ENCODE measurements at regions not wholly inside any gene's neighbourhood (a gene's known extent, or its start where the extent isn't known, plus 50 kb on each side); places are given as distances from the start of the nearest gene placed in this dataset.
A peak's percentile ranks its signal among the peaks of the same experiment; 100 is the strongest.
"Not testable (repeated sequence)": the region's sequence is repeated elsewhere in the genome, so short reads cannot be mapped to it uniquely, and the experiment has no call there.

GRCh38 chr19:41495589-41495988 is 52.6 kb downstream of the ERICH4 start:
- Mint-ChIP-seq H3K4me3 (no peak overlapping the region), H3K27me3 (peaks cover 14% of the 10 kb centered on the region), H3K27ac (no peak overlapping the region), H3K36me3 (no peaks in the 10 kb centered on the region), H3K9me3 (no peaks in the 10 kb centered on the region), H3K4me1 (ENCODE audit: low read depth) (no peaks in the 10 kb centered on the region)
- no peak for DNase-seq
- POLR2A ChIA-PET, result no interaction called here
- intact Hi-C loops (cut with micrococcal nuclease), result no loop called here
- CTCF ChIA-PET, result no interaction called here

DNA sequence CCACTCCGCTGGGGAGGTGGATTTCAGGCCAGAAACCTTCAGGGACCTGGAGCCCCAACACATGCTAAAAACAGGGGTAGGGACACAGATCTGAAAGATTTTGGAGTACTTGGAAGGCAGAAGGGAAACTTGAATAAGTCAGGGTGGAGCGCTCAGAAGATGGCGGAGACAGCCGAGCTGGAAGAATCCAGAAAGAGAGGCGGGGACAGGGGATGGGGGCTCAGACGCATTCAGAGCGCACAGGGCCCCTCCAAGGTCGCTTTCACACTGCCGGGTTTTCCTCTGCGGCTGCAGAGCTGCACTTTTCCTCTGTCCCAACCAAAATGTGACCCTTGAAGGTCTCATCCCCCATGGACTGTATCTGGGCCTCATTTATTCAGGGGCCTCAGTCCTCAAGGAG is 56.9 kb downstream of the ERICH4 start:
- ChIA-PET CTCF (no interaction called here), POLR2A (no interaction called here)
- Mint-ChIP-seq H3K4me3 (no peak overlapping the region), H3K9me3 (no peaks in the 10 kb centered on the region), H3K36me3 (no peaks in the 10 kb centered on the region), H3K27me3 (peaks cover 30% of the 10 kb centered on the region), H3K27ac (no peak overlapping the region), H3K4me1 (ENCODE audit: low read depth) (no peaks in the 10 kb centered on the region)
- intact Hi-C loops (cut with micrococcal nuclease), result no loop called here
- DNase-seq, result no peak

DNA sequence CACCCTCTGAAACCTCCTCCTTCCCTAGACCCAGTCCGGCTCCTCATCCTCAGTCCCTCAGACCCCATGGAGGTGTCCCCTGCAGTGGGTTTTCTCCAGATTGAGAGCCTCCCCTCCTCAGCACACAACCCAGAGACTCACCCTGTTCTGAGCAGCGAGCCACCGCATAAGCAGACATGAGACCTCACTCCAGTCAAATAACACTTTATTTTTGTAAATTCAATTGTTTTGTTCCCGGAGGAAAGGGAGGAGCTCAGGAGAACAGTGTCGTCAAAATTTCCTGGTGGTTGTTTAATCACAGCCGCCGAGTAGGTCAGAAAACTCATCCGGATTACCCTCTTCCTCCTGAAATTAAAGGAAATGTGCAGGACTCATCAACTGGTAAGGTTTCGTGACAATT is 57.5 kb downstream of the ERICH4 start:
- intact Hi-C loops (cut with micrococcal nuclease), result no loop called here
- Mint-ChIP-seq H3K27me3 (peaks cover 34% of the 10 kb centered on the region), H3K36me3 (no peaks in the 10 kb centered on the region), H3K27ac (no peak overlapping the region), H3K9me3 (no peaks in the 10 kb centered on the region), H3K4me1 (ENCODE audit: low read depth) (no peaks in the 10 kb centered on the region), H3K4me3 (no peak overlapping the region)
- ChIA-PET CTCF (no interaction called here), POLR2A (no interaction called here)
- no peak for DNase-seq

GRCh38 chr19:41501854-41502253 is 58.9 kb downstream of the ERICH4 start:
- intact Hi-C loops (cut with micrococcal nuclease), result no loop called here
- DNase-seq, result no peak
- ChIA-PET CTCF (no interaction called here), POLR2A (no interaction called here)
- Mint-ChIP-seq H3K27ac (no peak overlapping the region), H3K36me3 (no peaks in the 10 kb centered on the region), H3K4me1 (ENCODE audit: low read depth) (no peaks in the 10 kb centered on the region), H3K4me3 (no peak overlapping the region), H3K9me3 (no peaks in the 10 kb centered on the region), H3K27me3 (peaks cover 38% of the 10 kb centered on the region)

- DNase-seq, result no peak
- Mint-ChIP-seq H3K9me3 (no peaks in the 10 kb centered on the region), H3K36me3 (no peaks in the 10 kb centered on the region), H3K4me1 (ENCODE audit: low read depth) (no peaks in the 10 kb centered on the region), H3K27me3 (peaks cover 28% of the 10 kb centered on the region), H3K4me3 (no peak overlapping the region), H3K27ac (no peak overlapping the region)
- intact Hi-C loops (cut with micrococcal nuclease), result no loop called here
- CTCF ChIA-PET, result no interaction called here
- POLR2A ChIA-PET, result no interaction called here
Measured at GRCh38 chr19:41505105-41505504, 62.1 kb downstream of the ERICH4 start.

DNA sequence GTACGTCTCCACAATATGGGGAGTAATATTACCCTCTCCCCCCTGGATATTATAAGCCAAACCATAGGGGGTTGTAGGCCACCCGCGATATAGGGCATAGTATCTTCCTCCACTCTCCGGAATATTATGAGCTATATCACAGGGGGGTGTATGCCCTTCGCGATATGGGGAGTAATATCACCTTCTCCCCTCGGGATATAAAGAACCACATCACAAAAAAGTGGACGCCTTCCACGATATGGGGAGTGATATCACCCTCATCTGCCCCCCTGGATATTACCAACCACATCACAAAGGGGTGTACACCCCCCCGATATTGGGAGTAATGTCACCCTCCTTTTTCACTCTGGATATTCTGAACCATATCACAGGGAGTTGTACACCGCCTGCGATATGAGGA is 65.5 kb upstream of the CEACAM21 start:
- Mint-ChIP-seq H3K36me3 (no peaks in the 10 kb centered on the region), H3K27ac (no peak overlapping the region), H3K27me3 (peaks cover 21% of the 10 kb centered on the region), H3K4me1 (ENCODE audit: low read depth) (no peaks in the 10 kb centered on the region), H3K4me3 (no peak overlapping the region), H3K9me3 (no peaks in the 10 kb centered on the region)
- ChIA-PET POLR2A (no interaction called here), CTCF (no interaction called here)
- intact Hi-C loops (cut with micrococcal nuclease), result no loop called here
- DNase-seq, result no peak

DNA sequence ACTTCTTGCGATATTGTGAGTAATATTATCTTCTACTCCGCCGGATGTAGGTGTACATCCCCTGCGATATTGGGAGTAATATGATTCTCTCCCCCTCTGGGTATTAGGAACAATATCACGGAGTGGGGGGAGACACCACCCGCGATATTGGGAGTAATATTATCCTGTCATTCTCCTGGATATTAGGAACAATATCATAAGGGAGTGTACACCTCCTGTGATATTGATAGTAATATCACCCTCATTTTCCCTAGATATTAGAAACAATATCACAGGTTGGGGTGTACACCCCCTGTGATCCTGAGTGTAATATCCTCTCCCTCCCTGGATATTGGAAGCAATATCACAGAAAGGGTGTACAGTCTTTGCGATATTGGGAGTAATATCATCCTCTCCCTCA is 64.3 kb upstream of the CEACAM21 start:
- H3K4me1 Mint-ChIP-seq (ENCODE audit: low read depth), result peaks cover 2% of the 10 kb centered on the region
- no peak overlapping the region for H3K4me3 Mint-ChIP-seq
- DNase-seq, result no peak
- POLR2A ChIA-PET, result no interaction called here
- CTCF ChIA-PET, result no interaction called here
- no peaks in the 10 kb centered on the region for H3K36me3 Mint-ChIP-seq
- H3K27ac Mint-ChIP-seq, result no peak overlapping the region
- H3K9me3 Mint-ChIP-seq, result no peaks in the 10 kb centered on the region
- intact Hi-C loops (cut with micrococcal nuclease), result no loop called here
- peaks cover 25% of the 10 kb centered on the region for H3K27me3 Mint-ChIP-seq

GRCh38 chr19:41515015-41515652 is 60.8 kb upstream of the CEACAM21 start:
- no peak overlapping the region for H3K4me3 Mint-ChIP-seq
- intact Hi-C loops (cut with micrococcal nuclease), result no loop called here
- peaks cover 25% of the 10 kb centered on the region for H3K27me3 Mint-ChIP-seq
- ChIA-PET POLR2A (no interaction called here), CTCF (interaction anchor here (1.0 to 1.3 kb wide), 2 partner anchors 82 to 127 kb away, joined by 3 to 6 read pairs; no protein-coding TSS in a partner anchor)
- H3K27ac Mint-ChIP-seq, result no peak overlapping the region
- H3K4me1 Mint-ChIP-seq (ENCODE audit: low read depth), result peaks cover 10% of the 10 kb centered on the region
- no peaks in the 10 kb centered on the region for H3K9me3 Mint-ChIP-seq
- no peaks in the 10 kb centered on the region for H3K36me3 Mint-ChIP-seq
- no peak for DNase-seq

GRCh38 chr19:41516292-41517171 is 59.4 kb upstream of the CEACAM21 start:
- H3K27me3 Mint-ChIP-seq, result peaks cover 27% of the 10 kb centered on the region
- CTCF ChIA-PET, result interaction anchor here (1.3 kb wide), 1 partner anchor 81 kb away, joined by 6 read pairs; no protein-coding TSS in a partner anchor
- DNase-seq, result peak; percentile 35
- not testable (repeated sequence) for H3K4me3 Mint-ChIP-seq, H3K27ac Mint-ChIP-seq, H3K9me3 Mint-ChIP-seq, H3K36me3 Mint-ChIP-seq
- intact Hi-C loops (cut with micrococcal nuclease), result loop anchor here (1.0 to 2.0 kb wide), 2 partner anchors 21 to 80 kb away; no protein-coding TSS in a partner anchor
- peaks cover 18% of the 10 kb centered on the region for H3K4me1 Mint-ChIP-seq (ENCODE audit: low read depth)
- POLR2A ChIA-PET, result interaction anchor here (0.6 kb wide), 1 partner anchor 168 kb away, joined by 3 read pairs; no protein-coding TSS in a partner anchor

- Mint-ChIP-seq H3K4me3 (no peak overlapping the region), H3K27me3 (peaks cover 21% of the 10 kb centered on the region), H3K4me1 (ENCODE audit: low read depth) (peaks cover 30% of the 10 kb centered on the region), H3K27ac (no peak overlapping the region), H3K9me3 (no peaks in the 10 kb centered on the region), H3K36me3 (no peaks in the 10 kb centered on the region)
- POLR2A ChIA-PET, result no interaction called here
- intact Hi-C loops (cut with micrococcal nuclease), result no loop called here
- DNase-seq, result no peak
- CTCF ChIA-PET, result no interaction called here
Measured at GRCh38 chr19:41518141-41518540, 57.8 kb upstream of the CEACAM21 start.

GRCh38 chr19:41521138-41521930 is 54.6 kb upstream of the CEACAM21 start:
- H3K27me3 Mint-ChIP-seq; H3K9me3 Mint-ChIP-seq; intact Hi-C loops (cut with micrococcal nuclease); H3K36me3 Mint-ChIP-seq: not testable (repeated sequence)
- Mint-ChIP-seq H3K27ac (peak overlapping the region; percentile 67), H3K4me1 (ENCODE audit: low read depth) (peaks cover 30% of the 10 kb centered on the region), H3K4me3 (peak overlapping the region; percentile 67)
- DNase-seq, result peak; percentile 63
- ChIA-PET POLR2A (interaction anchor here (1.0 to 1.1 kb wide), 3 partner anchors 9 to 28 kb away, joined by 3 to 5 read pairs (median 3); no protein-coding TSS in a partner anchor), CTCF (interaction anchor here (0.8 to 1.7 kb wide), 7 partner anchors 11 to 272 kb away, joined by 3 to 6 read pairs (median 3); no protein-coding TSS in a partner anchor)

DNA sequence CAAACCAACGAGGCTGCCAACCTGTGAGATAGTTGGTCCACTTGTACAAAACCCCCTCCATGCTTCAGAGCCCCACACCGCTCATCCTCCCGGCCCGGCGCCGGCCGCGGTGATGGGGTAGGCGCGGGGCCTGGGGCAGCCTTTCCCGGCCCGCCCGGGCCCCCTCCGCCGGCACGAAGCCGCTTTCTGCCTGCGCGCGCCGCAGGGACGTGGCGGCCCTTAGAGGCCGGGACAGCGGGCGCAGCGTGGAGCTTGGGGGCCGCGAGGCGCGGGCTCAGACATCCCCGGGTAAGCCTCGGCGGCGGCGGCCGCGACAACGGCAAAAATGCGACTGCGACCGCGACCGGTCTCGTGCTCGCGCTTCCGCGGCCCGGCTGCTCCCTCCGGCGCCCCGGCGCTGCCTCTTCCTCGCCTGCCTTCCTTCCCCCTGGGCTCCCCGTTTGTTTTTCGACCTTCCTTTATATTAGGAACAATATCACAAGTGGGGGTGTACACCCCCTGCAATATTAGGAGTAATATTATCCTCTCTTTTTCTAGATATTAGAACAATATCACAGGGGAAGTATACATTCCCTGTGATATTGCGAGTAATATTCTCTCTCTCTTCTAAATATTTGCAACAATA is 53.9 kb upstream of the CEACAM21 start:
- no peaks in the 10 kb centered on the region for H3K9me3 Mint-ChIP-seq
- H3K4me3 Mint-ChIP-seq, result peak overlapping the region; percentile 67
- H3K27me3 Mint-ChIP-seq, result peaks cover 9% of the 10 kb centered on the region
- DNase-seq, result peak; percentile 49
- ChIA-PET CTCF (interaction anchor here (0.8 to 1.7 kb wide), 7 partner anchors 10 to 271 kb away, joined by 3 to 6 read pairs (median 3); no protein-coding TSS in a partner anchor), POLR2A (interaction anchor here (1.0 to 1.1 kb wide), 3 partner anchors 8 to 27 kb away, joined by 3 to 5 read pairs (median 3); no protein-coding TSS in a partner anchor)
- no peaks in the 10 kb centered on the region for H3K36me3 Mint-ChIP-seq
- intact Hi-C loops (cut with micrococcal nuclease), result no loop called here
- peaks cover 25% of the 10 kb centered on the region for H3K4me1 Mint-ChIP-seq (ENCODE audit: low read depth)
- peak overlapping the region; percentile 67 for H3K27ac Mint-ChIP-seq
